Peyer's patch (tissue), 4 donors: ENCODE measurements at regions not wholly inside any gene's neighbourhood (a gene's known extent, or its start where the extent isn't known, plus 50 kb on each side); places are given as distances from the start of the nearest gene placed in this dataset.

ENCODE experiments used
- DNase-seq, 3 donors: peaks; one replicate each; pipeline ENCODE4 v3.0.0-alpha.2; 2017 to 2019
- H3K27ac ChIP-seq, 4 donors: fragments of 200-600 bp; sonication (generic); one replicate each; pipeline ENCODE4 v1.5.1; 2016 to 2019
- H3K27me3 ChIP-seq, 2 donors: fragments of 200-600 bp; sonication (generic); one replicate each; pipeline ENCODE4 v1.5.1; 2019
- H3K36me3 ChIP-seq, 3 donors: fragments of 200-600 bp; sonication (generic); one replicate each; pipeline ENCODE4 v1.5.1; 2016 to 2019
- H3K4me1 ChIP-seq, 4 donors: fragments of 200-600 bp; sonication (generic); one replicate each; pipeline ENCODE4 v1.5.1; 2016 to 2019
- H3K4me3 ChIP-seq, 4 donors: fragments of 200-600 bp; sonication (generic); 1 replicate in 3 of 4; 2 replicates in 1 of 4; pipeline ENCODE4 v1.5.1; 2016 to 2019; ENCODE audit warnings: mild to moderate bottlenecking in 1 of 4
- H3K9me3 ChIP-seq, 4 donors: fragments of 200-600 bp; sonication (generic); one replicate each; pipeline ENCODE4 v1.5.1; 2016 to 2019; ENCODE audit warnings: mild to moderate bottlenecking in 1 of 4
- CTCF ChIP-seq, 6 experiments: fragments of 450-650 bp in 4 of 6; fragments of 200-600 bp in 2 of 6; sonication (generic) in 1 of 6; IDR thresholded peaks; one replicate each; pipeline ENCODE4 v1.5.1; 2017 to 2019; ENCODE audit warnings: antibody characterized with exemption in 6 of 6, mild to moderate bottlenecking in 3 of 6, moderate library complexity in 1 of 6
- POLR2A ChIP-seq, 2 donors: fragments of 450-650 bp; IDR thresholded peaks; one replicate each; pipeline ENCODE4 v1.5.1; 2017; ENCODE audit warnings: antibody characterized with exemption in 2 of 2, mild to moderate bottlenecking in 2 of 2, moderate library complexity in 2 of 2

GRCh38 chr22:47565607-47566006, 803.2 kb downstream of the TBC1D22A start:
- Histone ChIP-seq H3K27me3 (no peaks in the 10 kb centered on the region), H3K27ac (no peak overlapping the region), H3K4me3 (no peak overlapping the region), H3K4me1 (no peaks in the 10 kb centered on the region), H3K36me3 (no peaks in the 10 kb centered on the region), H3K9me3 (no peaks in the 10 kb centered on the region)
- TF ChIP-seq POLR2A (IDR thresholded peaks at IDR 0.05) = no peak
- no peak for TF ChIP-seq CTCF (IDR thresholded peaks at IDR 0.05)
- DNase-seq = no peak

- no peak for DNase-seq
- Histone ChIP-seq H3K4me3 (no peak overlapping the region), H3K27ac (no peak overlapping the region), H3K27me3 (no peaks in the 10 kb centered on the region), H3K9me3 (no peaks in the 10 kb centered on the region), H3K4me1 (no peaks in the 10 kb centered on the region), H3K36me3 (no peaks in the 10 kb centered on the region)
- TF ChIP-seq CTCF (IDR thresholded peaks at IDR 0.05) (no peak), POLR2A (IDR thresholded peaks at IDR 0.05) (no peak)
Observed at GRCh38 chr22:47564651-47565434, 802.4 kb downstream of the TBC1D22A start.

GRCh38 chr22:47564158-47564450, 801.7 kb downstream of the TBC1D22A start:
- Histone ChIP-seq H3K36me3 (no peaks in the 10 kb centered on the region), H3K27ac (no peak overlapping the region), H3K27me3 (no peaks in the 10 kb centered on the region), H3K9me3 (no peaks in the 10 kb centered on the region), H3K4me1 (no peaks in the 10 kb centered on the region), H3K4me3 (no peak overlapping the region)
- no peak for DNase-seq
- TF ChIP-seq CTCF (IDR thresholded peaks at IDR 0.05) = no peak

- no peaks in the 10 kb centered on the region for H3K36me3 ChIP-seq
- TF ChIP-seq POLR2A (IDR thresholded peaks at IDR 0.05) (no peak), CTCF (IDR thresholded peaks at IDR 0.05) (no peak)
- no peak overlapping the region for H3K4me3 ChIP-seq
- no peaks in the 10 kb centered on the region for H3K9me3 ChIP-seq
- H3K27me3 ChIP-seq = no peaks in the 10 kb centered on the region
- DNase-seq = no peak
- no peak overlapping the region for H3K27ac ChIP-seq
- no peaks in the 10 kb centered on the region for H3K4me1 ChIP-seq
Observed at GRCh38 chr22:47563406-47564157, 801.1 kb downstream of the TBC1D22A start.

GRCh38 chr22:47561766-47562165, 799.3 kb downstream of the TBC1D22A start:
- Histone ChIP-seq H3K4me1 (no peaks in the 10 kb centered on the region), H3K36me3 (no peaks in the 10 kb centered on the region), H3K9me3 (no peaks in the 10 kb centered on the region), H3K4me3 (no peak overlapping the region), H3K27ac (no peak overlapping the region), H3K27me3 (no peaks in the 10 kb centered on the region)
- no peak for TF ChIP-seq CTCF (IDR thresholded peaks at IDR 0.05)
- no peak for TF ChIP-seq POLR2A (IDR thresholded peaks at IDR 0.05)
- DNase-seq = no peak
